Fibroblast of gingiva (primary cell): ENCODE measurements at regions not wholly inside any gene's neighbourhood (a gene's known extent, or its start where the extent isn't known, plus 50 kb on each side); places are given as distances from the start of the nearest gene placed in this dataset.

Experiments used
- DNase-seq: peaks from one replicate; pipeline ENCODE4 v3.0.0-alpha.2; 2011; ENCODE audit warnings: low read depth

GRCh38 chr15:98420837-98421236 lies 227.5 kb upstream of the IGF1R start:
- no peak for DNase-seq

- peak; percentile 11 for DNase-seq
These were observed 226.8 kb upstream of the IGF1R start for GRCh38 chr15:98421419-98422129.

DNA sequence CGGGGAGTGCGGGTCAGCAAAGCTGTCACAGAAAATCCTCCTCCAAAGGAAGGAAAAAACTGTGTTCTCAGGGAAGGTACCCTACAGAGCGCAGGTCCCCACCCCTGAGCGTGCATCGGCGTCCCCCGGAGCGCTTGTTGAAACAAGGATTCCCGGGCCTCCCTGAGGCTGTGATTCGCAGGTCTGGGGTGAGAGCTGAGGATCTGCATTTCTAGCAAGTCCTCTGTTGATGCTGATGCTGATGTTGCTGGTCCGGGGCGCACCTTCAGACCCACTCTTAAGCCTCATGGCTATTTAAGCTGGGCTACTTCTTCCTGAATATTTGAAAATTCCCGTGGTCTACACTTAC lies 226.2 kb upstream of the IGF1R start:
- DNase-seq = no peak

DNA sequence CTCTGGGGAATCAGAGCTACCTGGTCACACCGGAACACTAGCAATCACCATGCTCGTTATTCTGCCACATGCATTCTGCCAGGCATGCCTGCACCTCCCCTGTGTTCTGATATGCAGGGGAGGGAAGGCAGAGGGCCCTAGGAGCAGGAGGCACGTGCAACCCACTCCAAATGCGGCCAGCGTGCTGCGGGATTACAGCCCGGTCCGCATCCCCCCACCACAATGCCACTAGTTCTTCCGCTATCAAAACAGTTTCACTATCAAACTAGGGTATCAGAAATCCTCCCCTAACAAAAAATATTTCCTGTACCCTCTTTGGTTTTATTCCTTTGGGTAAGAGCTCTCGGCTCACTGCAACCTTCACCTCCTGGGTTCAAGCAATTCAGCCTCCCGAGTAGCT lies 223.2 kb upstream of the IGF1R start:
- no peak for DNase-seq

- DNase-seq = no peak
These were observed 221.0 kb upstream of the IGF1R start for GRCh38 chr15:98427321-98427720.

DNA sequence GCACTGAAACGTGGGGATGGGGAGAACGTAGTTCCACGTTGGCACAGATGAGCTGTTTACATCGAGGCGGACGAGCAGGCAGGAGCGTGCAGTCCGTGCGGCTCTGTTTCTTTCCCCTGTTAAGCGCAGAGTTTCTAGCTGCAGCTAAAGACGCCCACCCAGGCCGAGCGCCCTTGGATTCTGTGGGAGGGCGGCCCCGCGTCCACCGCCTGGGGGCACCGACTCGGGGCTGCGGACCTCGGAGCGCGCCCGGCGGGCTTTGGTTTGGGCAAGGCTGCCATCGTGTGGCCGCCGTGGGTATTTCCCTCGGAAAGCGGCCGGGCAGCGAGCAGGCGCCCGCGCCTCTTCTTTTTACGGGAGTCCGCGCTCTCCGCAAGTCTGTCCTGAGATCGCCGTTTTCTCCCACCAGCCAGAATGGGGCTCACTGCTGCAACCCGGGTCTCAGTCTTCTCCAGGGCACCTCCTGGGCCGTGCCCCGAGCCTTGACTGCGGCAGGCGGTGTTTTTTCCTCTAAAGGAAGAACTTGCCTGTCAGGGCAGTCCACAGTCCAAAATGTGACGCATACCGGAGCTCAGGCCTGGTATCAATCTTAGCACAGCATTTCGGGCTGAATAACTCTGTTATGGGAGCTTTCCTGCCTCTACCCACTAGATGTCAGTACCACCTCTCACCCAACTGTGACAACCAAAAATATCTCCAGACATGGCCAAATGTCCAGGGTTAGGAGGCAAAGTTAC lies 219.9 kb upstream of the IGF1R start:
- DNase-seq = peak; percentile 70

- no peak for DNase-seq
These were observed 217.2 kb upstream of the IGF1R start for GRCh38 chr15:98431171-98431570.

- peak; percentile 78 for DNase-seq
These were observed 215.0 kb upstream of the IGF1R start for GRCh38 chr15:98433346-98433745.

GRCh38 chr15:98433856-98434255 lies 214.5 kb upstream of the IGF1R start:
- no peak for DNase-seq

GRCh38 chr15:98437752-98438151 lies 210.6 kb upstream of the IGF1R start:
- no peak for DNase-seq

GRCh38 chr15:98438326-98438725 lies 210.0 kb upstream of the IGF1R start:
- DNase-seq = no peak

GRCh38 chr15:98438907-98439306 lies 209.4 kb upstream of the IGF1R start:
- DNase-seq = no peak

GRCh38 chr15:98439523-98439942 lies 208.8 kb upstream of the IGF1R start:
- DNase-seq = no peak

GRCh38 chr15:98440917-98441316 lies 207.4 kb upstream of the IGF1R start:
- DNase-seq = no peak

DNA sequence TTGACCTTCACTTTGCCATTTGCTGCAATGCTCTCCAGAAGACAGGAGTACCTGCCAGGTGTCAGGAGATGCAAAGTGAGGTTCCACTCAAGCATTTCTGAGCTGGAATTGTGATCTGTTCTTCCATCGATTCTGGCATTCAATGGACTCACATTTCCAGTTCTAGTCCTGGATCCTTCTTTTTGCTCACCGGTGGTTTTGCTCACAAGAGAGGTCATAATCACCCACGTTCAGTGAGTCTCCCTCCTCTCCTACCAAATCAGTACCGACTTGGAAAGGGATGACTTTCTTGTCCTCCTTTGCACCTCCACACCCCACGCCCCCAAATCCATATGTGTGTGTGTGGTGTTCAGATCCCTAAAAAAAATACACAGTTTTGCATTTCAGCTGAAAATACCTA lies 206.7 kb upstream of the IGF1R start:
- no peak for DNase-seq

DNA sequence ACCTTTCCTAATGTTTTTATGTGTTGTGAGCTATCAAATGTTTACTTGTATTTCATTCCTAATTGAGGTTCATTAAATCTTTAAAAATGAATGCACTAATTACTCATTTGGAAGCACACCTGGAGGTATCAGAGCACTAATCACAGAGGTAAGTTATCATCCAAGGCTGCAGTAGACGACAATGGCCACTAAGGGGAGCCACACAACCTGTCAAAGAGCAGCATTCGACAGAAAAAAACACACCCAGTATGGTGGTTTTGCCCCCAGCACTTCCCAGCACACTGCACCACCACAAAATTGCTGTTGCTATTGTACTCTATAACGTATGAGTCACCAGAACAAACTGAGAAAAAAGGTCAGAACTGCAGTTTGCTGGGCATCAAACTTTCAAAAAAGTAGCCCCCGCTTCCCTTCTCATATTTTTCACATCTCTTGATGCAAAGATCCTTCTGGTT lies 205.9 kb upstream of the IGF1R start:
- peak; percentile 89 for DNase-seq

DNA sequence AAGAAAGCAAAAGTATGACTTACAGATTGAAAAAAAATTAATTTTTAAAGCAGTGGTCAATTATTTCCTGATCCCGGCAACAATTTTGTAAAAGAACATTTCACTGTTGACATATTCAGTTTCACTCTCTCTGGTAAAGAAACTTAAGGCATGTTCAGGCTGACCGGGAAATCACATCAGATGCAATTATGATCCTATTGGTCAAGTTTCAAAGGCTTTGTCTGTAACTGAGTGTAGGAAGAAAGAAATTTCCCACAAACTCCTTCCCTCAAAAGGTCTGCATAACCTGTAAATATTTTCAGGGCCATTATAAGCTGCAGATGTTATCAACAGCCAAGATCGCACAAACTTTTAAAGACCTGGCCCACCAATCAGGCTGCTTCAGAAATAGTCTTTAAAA lies 205.4 kb upstream of the IGF1R start:
- peak; percentile 28 for DNase-seq

DNA sequence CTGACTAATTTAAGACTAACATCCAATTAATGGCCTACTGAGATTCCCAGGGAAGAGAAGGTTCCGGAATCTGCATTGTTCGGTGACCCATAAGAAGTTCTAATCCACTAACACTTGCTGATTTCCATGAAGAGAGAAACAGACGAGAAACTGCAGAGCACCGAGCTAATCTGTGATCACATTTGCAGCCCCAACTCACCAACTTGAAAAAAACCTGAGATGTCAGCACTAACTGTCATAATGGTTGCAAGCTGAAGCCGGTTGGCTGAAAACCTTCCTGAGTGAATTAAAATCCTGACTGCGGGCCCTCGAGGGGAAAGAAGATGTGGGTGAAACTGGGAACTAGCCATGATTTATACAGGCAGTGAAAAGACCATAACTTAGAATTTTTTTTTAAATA lies 204.8 kb upstream of the IGF1R start:
- DNase-seq = no peak

GRCh38 chr15:98444138-98444537 lies 204.2 kb upstream of the IGF1R start:
- no peak for DNase-seq

DNA sequence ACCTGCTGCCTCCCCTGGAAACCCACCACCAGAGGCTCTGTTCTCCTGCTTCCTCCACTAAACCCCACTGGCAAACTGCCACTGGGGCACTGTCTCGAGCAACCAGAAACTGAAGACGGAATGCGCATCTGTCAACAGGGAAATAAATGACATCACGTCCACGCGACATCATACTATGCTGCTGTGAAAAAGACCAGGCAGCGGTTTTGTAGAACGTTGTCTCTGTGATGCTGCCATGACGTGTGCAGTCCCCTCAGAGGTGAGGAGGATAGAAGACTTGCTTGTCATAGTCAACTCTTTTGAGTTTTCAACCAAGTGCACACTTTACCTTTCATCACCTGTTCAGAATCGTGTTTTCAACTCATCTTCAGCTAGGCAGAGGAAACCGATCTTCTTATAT lies 203.0 kb upstream of the IGF1R start:
- no peak for DNase-seq

DNA sequence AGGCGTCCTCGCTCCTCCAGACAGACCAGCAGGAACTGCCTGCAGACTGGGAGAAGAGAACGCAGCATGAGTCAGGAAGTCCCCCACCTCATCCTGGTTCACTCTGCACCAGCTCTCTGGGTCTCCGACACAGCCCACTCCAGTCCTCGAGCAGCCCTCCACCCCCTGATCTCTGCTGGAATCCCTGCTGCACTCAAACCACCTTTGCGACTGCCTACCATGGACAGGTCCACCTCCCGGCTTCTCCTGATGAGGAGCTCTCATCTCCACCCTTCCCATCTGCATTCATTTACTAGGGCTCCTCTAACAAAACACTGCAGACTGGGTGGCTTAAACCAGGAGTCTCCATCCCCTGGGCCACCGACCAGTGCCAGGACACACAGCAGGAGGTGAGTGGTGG lies 202.3 kb upstream of the IGF1R start:
- no peak for DNase-seq

DNA sequence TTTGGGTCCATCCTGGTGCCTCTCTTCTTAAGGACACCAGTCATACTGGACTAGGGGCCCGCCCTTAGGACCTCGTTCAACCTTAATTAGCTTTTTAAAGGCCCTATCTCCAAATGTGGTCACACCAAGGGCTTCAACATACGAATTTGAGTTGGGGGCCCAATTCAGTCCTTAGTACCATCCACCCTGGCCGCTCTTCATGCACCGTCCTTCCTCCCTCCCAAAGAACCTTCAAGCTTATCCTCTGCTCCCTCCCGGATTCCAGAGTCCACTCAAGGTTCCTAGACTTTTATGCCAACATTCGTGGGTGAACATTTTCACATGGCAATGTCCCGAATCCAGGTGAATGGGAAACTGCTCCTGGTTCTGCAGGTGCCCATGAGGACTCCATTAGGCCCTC lies 201.3 kb upstream of the IGF1R start:
- DNase-seq = no peak

- no peak for DNase-seq
These were observed 197.1 kb upstream of the IGF1R start for GRCh38 chr15:98451236-98451635.

DNA sequence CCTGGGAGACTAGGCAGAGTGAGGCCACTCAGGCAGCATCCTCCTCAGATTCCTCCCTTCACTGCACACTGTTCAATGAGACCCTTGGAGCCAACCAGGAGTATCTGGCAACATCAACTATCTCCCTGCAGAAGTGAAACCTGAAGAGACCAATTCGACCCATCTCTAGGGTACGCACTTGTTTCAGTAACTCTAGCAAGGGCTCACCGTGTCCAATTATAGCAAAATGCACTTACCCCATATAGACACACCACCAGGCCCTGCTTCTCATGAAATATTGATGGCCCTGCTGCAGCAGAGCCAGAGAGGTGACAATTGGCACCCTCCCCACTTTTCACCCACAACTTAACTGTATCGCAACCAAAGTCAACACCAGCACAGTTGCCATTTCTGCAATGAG lies 196.1 kb upstream of the IGF1R start:
- no peak for DNase-seq
